GM21381 (cell line): ENCODE measurements at regions not wholly inside any gene's neighbourhood (a gene's known extent, or its start where the extent isn't known, plus 50 kb on each side); places are given as distances from the start of the nearest gene placed in this dataset.
A peak's percentile ranks its signal among the peaks of the same experiment; 100 is the strongest.

Experiments used
- ATAC-seq: cut with Tn5 transposase; IDR thresholded peaks from one replicate; pipeline ENCODE4 v1.9.1; 2021; ENCODE audit warnings: mild to moderate bottlenecking, moderate library complexity; ENCODE audit not compliant: unreplicated experiment

GRCh38 chr5:38207343-38207742 lies 51.0 kb upstream of the EGFLAM start:
- ATAC-seq: no peak

GRCh38 chr5:38202741-38203140 lies 55.6 kb upstream of the EGFLAM start:
- ATAC-seq: no peak

- ATAC-seq: no peak
Measured at GRCh38 chr5:38200872-38201557, 57.3 kb upstream of the EGFLAM start.

- no peak for ATAC-seq
Measured at GRCh38 chr5:38197118-38197517, 61.2 kb upstream of the EGFLAM start.

- peak; percentile 73 for ATAC-seq
Measured at GRCh38 chr5:38193015-38193581, 65.3 kb upstream of the EGFLAM start.

DNA sequence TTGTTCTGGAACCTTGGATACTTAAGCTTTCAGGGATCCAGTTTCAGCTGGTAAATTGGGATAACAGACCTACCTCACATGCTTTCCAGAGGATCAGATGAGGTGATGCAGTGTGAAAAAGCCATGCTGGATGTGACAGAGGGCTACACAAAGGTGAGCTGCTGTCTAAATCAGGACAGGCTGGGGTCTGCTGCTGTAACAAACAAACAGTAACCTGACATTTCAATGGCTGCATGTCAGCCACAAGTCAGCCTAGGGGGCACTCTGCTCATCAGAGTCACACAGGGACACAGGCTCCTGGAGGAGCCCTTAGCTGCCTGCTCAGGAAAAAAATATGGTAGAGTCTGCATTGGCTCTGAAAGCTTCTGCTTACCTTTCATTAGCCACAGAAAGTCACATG lies 66.7 kb upstream of the EGFLAM start:
- no peak for ATAC-seq

- ATAC-seq: no peak
Measured at GRCh38 chr5:38190111-38190510, 68.2 kb upstream of the EGFLAM start.

DNA sequence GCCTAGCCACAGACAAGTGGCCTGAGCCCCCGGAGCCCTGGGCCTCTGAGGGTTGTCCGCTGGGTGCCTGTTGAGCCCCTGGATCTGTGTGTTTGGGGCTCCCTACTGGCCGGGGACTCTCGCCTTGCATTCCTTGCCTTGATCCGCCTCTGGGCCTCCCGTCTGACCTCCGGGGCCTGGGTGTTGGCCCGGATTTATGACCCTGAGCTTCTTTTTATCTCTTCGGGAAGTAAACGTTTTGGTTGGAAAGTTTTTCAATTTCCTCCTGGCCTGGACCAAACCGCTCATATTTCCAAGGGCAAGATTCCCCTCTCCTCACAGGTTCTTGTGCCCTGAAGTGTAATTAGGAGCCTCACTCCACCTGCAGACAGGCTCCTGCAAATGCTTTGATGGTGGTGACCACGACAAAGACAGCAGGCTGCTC lies 69.3 kb upstream of the EGFLAM start:
- ATAC-seq: no peak

DNA sequence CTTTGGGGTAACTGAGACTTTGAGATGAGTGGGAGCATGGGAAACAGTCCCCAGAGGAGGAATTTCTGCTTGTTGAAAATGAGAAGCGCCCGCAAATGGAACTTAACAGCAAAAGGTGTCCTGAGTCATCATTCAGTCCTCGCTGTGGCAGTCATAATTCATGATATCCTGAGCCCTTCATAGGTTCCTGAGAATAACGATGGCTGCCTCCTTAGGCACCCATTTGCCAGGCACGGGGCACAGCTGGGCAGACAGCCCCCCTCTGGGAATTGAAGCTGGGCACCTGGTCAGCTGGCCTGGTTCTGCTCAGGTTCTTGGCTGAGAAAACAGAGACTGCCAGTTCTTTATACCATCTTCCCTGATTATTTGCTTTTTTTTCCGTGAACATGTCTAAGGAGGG lies 69.8 kb upstream of the EGFLAM start:
- no peak for ATAC-seq

DNA sequence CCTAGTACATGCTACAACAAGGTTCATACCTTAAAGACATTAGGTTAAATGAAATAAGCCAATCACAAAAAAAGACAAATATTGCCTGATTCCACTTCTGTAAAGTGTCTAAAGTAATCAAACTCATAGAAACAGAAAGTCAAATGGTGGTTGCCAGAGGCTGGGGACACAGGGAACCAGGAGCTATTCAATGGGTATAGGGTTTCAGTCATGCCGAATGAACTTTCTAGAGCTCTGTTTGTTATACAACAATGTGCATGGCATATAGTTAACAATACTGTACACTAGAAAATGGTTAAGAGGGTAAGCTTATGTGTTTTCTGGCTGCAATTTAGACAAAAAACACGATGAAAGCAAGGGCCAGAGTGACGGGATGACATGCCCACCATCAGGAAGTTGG lies 70.8 kb upstream of the EGFLAM start:
- no peak for ATAC-seq

DNA sequence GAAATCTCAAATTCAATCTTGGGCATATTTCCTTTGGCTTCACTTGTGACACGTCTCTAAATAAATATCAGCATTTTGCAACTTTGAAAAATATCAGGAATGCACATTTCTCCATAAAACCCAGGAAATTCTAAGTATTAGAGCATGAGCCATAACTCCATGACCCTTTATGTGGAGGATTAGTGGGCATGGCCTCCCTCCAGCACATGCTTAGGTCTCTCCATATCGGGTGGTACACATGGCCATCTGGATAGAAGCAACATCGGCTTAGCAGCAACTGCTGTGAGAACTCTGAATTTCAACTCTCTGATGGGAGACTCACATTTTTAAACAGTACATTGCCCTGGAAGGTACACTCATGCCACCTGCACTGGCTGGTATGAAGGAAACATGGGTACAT lies 73.7 kb upstream of the EGFLAM start:
- no peak for ATAC-seq

DNA sequence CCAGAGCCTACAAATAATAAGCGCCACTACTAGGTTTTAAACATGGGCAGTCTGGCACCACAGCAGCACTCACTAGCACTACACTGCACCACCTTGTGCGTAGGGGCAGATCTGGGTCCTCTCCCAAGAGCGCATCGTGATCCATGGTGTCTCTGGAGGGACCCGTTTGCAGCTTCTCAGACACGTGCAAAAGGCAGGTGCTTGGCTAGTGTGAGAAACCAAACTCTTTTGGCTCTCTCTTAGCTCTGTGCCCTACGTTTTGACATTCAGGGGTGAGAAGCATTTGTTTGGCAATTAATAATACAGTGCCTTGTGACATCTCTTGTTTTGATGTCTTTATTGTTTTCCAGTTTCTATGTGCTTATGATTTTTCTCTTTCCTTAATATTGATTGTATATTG lies 75.4 kb upstream of the EGFLAM start:
- no peak for ATAC-seq

DNA sequence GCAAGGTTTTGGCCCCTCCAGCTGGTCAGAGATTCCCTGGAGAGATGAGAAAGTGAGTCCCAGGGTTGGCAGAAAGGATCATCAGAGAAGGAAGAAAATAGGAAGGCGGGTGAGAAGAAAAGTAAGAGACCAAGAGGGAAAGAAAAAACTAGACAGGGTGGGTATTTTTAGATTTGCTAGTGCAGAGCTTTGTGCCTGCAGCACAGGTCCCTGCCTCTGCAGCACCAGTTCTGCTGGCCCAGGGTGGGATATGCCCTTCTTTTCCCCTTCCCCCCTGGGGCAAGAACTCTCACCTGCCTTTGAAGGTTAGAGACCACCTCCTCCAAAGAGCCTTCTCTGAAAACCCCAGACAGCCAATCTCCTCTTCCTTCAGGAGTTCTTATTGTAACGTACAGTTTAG lies 90.3 kb upstream of the EGFLAM start:
- no peak for ATAC-seq

DNA sequence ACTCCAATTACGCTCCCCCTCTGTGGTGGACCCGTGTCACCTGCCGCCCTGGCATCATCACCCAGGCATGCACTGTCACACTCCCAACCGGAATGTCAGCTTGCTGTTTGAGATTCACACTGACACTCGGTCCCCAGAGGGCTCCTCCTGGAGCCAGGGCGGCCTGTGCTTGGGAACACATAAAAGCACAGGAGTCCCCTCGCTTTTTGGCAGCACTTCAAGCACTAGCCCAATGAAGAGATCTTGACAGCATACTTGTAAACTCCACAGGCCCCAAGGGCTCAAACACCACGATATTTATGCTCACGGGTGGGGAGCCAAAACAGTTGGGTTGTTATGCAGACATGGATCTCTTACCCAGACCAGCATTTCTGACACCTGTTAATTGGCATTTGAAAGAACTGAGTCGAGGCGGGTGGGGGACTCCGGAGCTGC lies 90.8 kb upstream of the EGFLAM start:
- no peak for ATAC-seq

DNA sequence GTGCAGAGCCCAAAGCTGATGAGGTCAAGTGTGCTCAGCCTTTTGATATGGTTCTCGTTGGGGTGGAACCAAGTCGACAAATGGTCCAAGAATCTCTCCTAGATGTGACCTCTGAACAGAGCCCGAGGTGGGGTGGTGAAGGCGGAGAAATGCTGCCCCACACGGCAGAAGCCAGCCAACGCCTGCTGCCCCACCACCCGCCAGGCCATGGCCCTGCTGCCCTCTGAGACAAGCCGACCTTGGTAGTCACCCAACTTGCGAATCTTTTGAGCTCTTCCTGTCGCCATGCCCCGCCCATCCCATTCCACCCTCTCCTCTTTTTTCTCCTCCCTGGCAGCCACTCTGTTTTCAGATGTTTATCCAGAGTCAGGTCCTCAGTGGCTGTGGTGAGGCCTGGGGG lies 91.5 kb upstream of the EGFLAM start:
- ATAC-seq: no peak

DNA sequence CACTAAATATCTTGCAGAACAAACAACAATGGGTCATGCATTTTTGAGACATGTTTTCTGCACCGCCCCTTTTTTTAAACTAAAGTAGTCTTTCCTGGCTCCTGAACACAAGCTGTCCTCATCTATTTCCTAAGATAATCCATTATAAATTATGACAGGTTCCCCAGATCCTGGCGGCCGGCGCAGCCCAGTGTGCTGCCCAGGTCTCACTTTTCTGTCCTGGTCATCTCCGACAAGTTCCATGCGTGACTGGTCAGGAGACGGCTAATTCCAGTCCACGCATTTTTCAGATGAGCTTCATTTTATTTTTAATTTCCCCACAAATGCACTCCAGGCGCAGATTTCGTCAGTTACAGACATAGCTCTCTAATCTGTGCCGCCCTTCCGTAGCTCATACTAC lies 92.9 kb upstream of the EGFLAM start:
- ATAC-seq: no peak

GRCh38 chr5:38164776-38165399 lies 93.5 kb upstream of the EGFLAM start:
- ATAC-seq: no peak

DNA sequence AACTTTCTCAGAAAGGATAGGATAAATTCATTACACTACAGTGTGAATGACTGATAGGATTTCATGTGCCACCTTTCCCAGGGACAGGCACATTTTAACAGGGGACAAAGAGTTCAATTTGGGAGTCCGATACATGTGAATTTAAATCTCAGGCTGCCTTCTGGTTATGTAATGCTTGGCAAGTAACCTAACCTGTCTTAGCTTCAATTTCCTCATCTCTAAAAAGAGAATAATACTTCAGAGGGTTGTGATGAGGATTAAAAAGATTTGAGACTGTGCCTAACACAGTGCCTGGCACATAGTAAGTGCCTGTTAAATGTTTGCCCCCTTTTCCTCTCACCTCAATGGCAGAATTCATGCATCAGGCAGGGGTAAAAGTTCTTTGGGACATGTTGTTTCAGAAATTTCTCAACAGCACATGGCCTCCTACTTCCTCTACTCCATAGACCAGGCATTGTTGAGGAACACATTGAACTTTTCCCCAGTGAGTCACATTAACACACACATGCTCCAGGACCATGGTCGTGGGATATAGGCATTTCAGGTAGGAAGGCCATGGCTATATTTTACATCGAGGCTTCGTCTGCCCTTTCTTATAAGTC lies 94.6 kb upstream of the EGFLAM start:
- no peak for ATAC-seq

GRCh38 chr5:38162625-38163024 lies 95.7 kb upstream of the EGFLAM start:
- ATAC-seq: no peak

DNA sequence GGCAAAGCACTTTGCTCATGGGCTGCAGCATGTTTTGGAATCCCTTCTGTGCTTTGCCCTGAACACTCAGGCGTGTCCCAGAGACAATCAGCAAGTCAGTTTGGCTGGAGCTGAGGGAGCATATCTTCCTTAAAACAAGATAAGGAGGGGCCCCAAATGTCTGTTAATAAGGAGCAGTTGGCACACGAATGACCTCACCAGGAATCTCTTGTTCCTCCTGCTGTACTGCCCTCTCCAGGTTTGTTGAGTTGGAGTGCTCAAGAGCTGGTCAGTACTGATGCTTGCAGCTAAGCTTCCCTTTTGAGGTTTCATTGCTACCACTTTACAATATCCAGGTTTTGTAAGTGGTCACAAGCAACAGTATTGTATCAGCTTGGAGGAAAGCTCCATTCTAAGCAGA lies 101.3 kb upstream of the EGFLAM start:
- no peak for ATAC-seq

DNA sequence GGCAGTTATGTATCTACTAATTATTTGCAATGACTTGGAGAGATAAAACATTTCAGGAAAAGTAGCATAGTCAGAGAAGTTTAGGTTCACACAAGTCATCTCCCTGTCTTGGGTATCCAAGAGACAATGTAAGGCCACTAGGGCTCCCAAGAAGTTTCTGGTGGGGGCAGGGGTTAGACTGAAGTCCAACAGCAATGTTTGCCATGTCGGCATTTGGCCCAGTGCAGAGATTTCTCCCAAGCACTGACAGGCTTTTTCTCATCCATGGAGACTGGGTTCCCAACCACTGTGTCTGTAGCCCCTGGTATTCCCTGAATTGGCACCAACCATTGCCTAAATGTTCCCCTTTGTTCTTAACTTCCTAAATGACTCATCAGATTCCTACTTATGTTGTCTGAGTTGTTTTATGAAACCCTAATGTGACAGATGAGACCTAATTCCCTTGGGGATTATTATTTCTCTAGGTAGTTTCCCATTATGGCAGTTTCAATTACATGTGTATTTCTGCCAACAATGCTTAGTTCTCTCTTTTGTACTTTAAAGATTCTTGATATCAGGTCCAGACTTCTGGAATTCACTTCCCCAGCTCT lies 103.6 kb upstream of the EGFLAM start:
- no peak for ATAC-seq

DNA sequence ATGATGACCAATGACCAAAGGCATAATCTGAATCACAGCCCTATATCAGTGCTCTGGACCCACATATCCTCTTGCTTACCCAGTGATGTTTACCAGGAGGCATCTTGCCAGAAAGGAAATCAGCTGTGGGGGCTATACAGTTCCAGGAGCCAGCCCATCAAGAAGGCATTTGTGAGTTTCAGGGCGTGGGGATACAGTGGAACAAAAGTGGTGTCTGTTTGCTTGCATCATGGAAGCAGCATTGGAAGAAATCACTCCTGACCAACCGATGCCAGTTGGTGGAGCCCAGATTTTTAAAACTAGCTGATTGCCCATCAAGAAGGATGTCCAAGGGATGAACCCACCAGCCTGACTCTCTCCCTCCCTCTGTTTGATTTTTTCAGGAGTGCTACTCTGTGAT lies 106.5 kb upstream of the EGFLAM start:
- no peak for ATAC-seq
